K562 (cell line): ENCODE measurements at regions not wholly inside any gene's neighbourhood (a gene's known extent, or its start where the extent isn't known, plus 50 kb on each side); places are given as distances from the start of the nearest gene placed in this dataset.

Experiments used
- ATF4 ChIP-seq: fragments of 450-650 bp; formaldehyde crosslinking; IDR thresholded peaks from 2 replicates; pipeline ENCODE4 v1.4.0; 2022; ENCODE audit warnings: mild to moderate bottlenecking, moderate library complexity
- CHD2 ChIP-seq: IDR thresholded peaks from 2 replicates; pipeline ENCODE4 v1.6.1; 2011; ENCODE audit warnings: low read depth, low read length
- CTCF ChIP-seq, 3 experiments: IDR thresholded peaks in 2 of 3; conservative IDR thresholded peaks in 1 of 3; 2 replicates each; pipeline ENCODE4 v1.5.1; 2011 to 2012; ENCODE audit warnings: low read length in 3 of 3, mild to moderate bottlenecking in 3 of 3, control low read depth in 2 of 3, improper control_type of control experiment in 1 of 3, inconsistent platforms in 1 of 3, low read depth in 1 of 3, mixed read lengths in 1 of 3, moderate library complexity in 1 of 3; ENCODE audit not compliant: insufficient read depth in 2 of 3
- E2F4 ChIP-seq: sonication (generic); formaldehyde crosslinking; IDR thresholded peaks from 2 replicates; pipeline ENCODE4 v1.8.0; 2022; ENCODE audit warnings: mild to moderate bottlenecking, low read depth, missing genetic modification reagents
- E4F1 ChIP-seq: fragments of 250-450 bp; sonication (Bioruptor Pico); IDR thresholded peaks from 2 replicates; pipeline ENCODE4 v1.5.0; 2021; ENCODE audit warnings: mild to moderate bottlenecking, borderline replicate concordance
- ETS1 ChIP-seq: conservative IDR thresholded peaks from 2 replicates; pipeline ENCODE4 v1.6.1; 2011; ENCODE audit warnings: low read depth, mild to moderate bottlenecking, low read length; ENCODE audit not compliant: control insufficient read depth
- FOXP4 ChIP-seq: sonication (generic); formaldehyde crosslinking; IDR thresholded peaks from 2 replicates; pipeline ENCODE4 v1.8.0; 2022; ENCODE audit warnings: mild to moderate bottlenecking, missing genetic modification reagents, borderline replicate concordance
- MAFK ChIP-seq: IDR thresholded peaks from 2 replicates; pipeline ENCODE4 v1.6.1; 2011; ENCODE audit warnings: low read length, improper control_type of control experiment
- PHB2 ChIP-seq: fragments of 450-650 bp; IDR thresholded peaks from 2 replicates; pipeline ENCODE4 v1.6.1; 2017; ENCODE audit warnings: low read depth
- RB1 ChIP-seq: fragments of 450-650 bp; IDR thresholded peaks from 2 replicates; pipeline ENCODE4 v1.6.1; 2017; ENCODE audit warnings: low read depth, mild to moderate bottlenecking
- SMARCA5 ChIP-seq: fragments of 450-650 bp; IDR thresholded peaks from 2 replicates; pipeline ENCODE4 v1.6.1; 2016
- SUPT5H ChIP-seq: fragments of 450-650 bp; IDR thresholded peaks from 2 replicates; pipeline ENCODE4 v1.6.1; 2016
- TEAD4 ChIP-seq, 2 experiments: sonication (generic) in 1 of 2; formaldehyde crosslinking in 1 of 2; IDR thresholded peaks; 2 replicates each; pipeline versions ENCODE4 v1.6.1 to v1.8.0; 2012 to 2022; ENCODE audit warnings: borderline replicate concordance in 1 of 2, inconsistent platforms in 1 of 2, low read length in 1 of 2, mild to moderate bottlenecking in 1 of 2, missing genetic modification reagents in 1 of 2
- ZBTB40 ChIP-seq, 2 experiments: fragments of 450-650 bp in 1 of 2; sonication (generic) in 1 of 2; formaldehyde crosslinking in 1 of 2; IDR thresholded peaks; 2 replicates each; pipeline versions ENCODE4 v1.7.1 to v1.9.0; 2016 to 2022; ENCODE audit warnings: inconsistent platforms in 1 of 2, mild to moderate bottlenecking in 1 of 2, missing genetic modification reagents in 1 of 2

- TF ChIP-seq SMARCA5 (no peak), PHB2 (no peak), SUPT5H (no peak), CHD2 (no peak), MAFK (no peak), RB1 (no peak), ZBTB40 (IDR thresholded peaks at IDR 0.05) (no peak), ZBTB40 (CRISPR knock-in tag; IDR thresholded peaks at IDR 0.05) (no peak), ETS1 (no peak), CTCF (IDR thresholded peaks at IDR 0.05 in 2 of 3, conservative IDR thresholded peaks at IDR 0.05 in 1 of 3; ENCODE audit: insufficient read depth in 2 of 3, low read depth in 1 of 3, low read length in 3 of 3) (no peak), FOXP4 (CRISPR knock-in tag) (no peak), TEAD4 (IDR thresholded peaks at IDR 0.05; ENCODE audit: low read length) (no peak), TEAD4 (CRISPR knock-in tag; IDR thresholded peaks at IDR 0.05; ENCODE audit: borderline replicate concordance) (no peak), E2F4 (CRISPR knock-in tag) (no peak), E4F1 (CRISPR knock-in tag) (no peak), ATF4 (CRISPR knock-in tag) (no peak)
These were observed 669.5 kb upstream of the REG3G start for GRCh38 chr2:78355967-78356366.
